A673 (cell line): ENCODE measurements at regions not wholly inside any gene's neighbourhood (a gene's known extent, or its start where the extent isn't known, plus 50 kb on each side); places are given as distances from the start of the nearest gene placed in this dataset.

Experiments used
- BruUV-seq: library from RNA; stranded (reverse); fragments of 400-500 nt; replicated peaks from 2 replicates; lab custom pipeline; 2021; lab: Mats Ljungman, UMichigan
- CTCF ChIA-PET: fragments of 300-600 bp; sonication (Branson Sonifier 250); formaldehyde crosslinking; loops from one replicate; lab custom pipeline; 2022; ENCODE audit warnings: antibody characterized with exemption; lab: Charles Lee
- POLR2A ChIA-PET: fragments of 300-600 bp; sonication (Branson Sonifier 250); formaldehyde crosslinking; loops from one replicate; lab custom pipeline; 2022; ENCODE audit warnings: antibody characterized with exemption; ENCODE audit not compliant: low non-redundant PET; lab: Charles Lee
- DNase-seq: peaks from one replicate; pipeline ENCODE4 v3.0.0-alpha.2; 2015; ENCODE audit warnings: low spot score
- H3K27ac ChIP-seq: fragments of 200-600 bp; sonication (generic); 2 replicates; pipeline ENCODE4 v1.5.1; 2016; ENCODE audit warnings: mixed run types, low read depth, mild to moderate bottlenecking, mixed read lengths, antibody characterized with exemption, low read length; ENCODE audit not compliant: poor library complexity, severe bottlenecking
- H3K27me3 ChIP-seq: fragments of 200-600 bp; sonication (generic); replicated peaks from 2 replicates; pipeline ENCODE4 v1.6.1; 2017; ENCODE audit warnings: mixed run types, low read depth, mild to moderate bottlenecking, mixed read lengths, antibody characterized with exemption, low read length; ENCODE audit not compliant: insufficient read depth, poor library complexity
- H3K36me3 ChIP-seq: fragments of 200-600 bp; sonication (generic); 2 replicates; pipeline ENCODE4 v1.6.1; 2016; ENCODE audit warnings: mixed run types, mild to moderate bottlenecking, mixed read lengths, antibody characterized with exemption, low read length; ENCODE audit not compliant: insufficient read depth, poor library complexity, severe bottlenecking
- H3K4me1 ChIP-seq: fragments of 200-600 bp; sonication (generic); 2 replicates; pipeline ENCODE4 v1.6.1; 2017; ENCODE audit warnings: mixed run types, mild to moderate bottlenecking, mixed read lengths, antibody characterized with exemption, low read length; ENCODE audit not compliant: insufficient read depth, poor library complexity, severe bottlenecking
- H3K4me3 ChIP-seq: fragments of 200-600 bp; sonication (generic); 2 replicates; pipeline ENCODE4 v1.5.1; 2016; ENCODE audit warnings: low read depth, mixed run types, mild to moderate bottlenecking, mixed read lengths, low read length; ENCODE audit not compliant: poor library complexity, severe bottlenecking
- H3K9me3 ChIP-seq: fragments of 200-600 bp; sonication (generic); 2 replicates; pipeline ENCODE4 v1.6.1; 2016; ENCODE audit warnings: mixed run types, low read depth, mild to moderate bottlenecking, mixed read lengths, antibody characterized with exemption, low read length; ENCODE audit not compliant: poor library complexity, severe bottlenecking
- EZH2 ChIP-seq: fragments of 200-600 bp; sonication (generic); IDR thresholded peaks from 2 replicates; pipeline ENCODE4 v1.6.1; 2017; ENCODE audit warnings: borderline replicate concordance, low read depth, mild to moderate bottlenecking, mixed read lengths, antibody characterized with exemption, low read length; ENCODE audit not compliant: poor library complexity, severe bottlenecking
- intact Hi-C: fragments of 100-400 bp; cut with micrococcal nuclease; formaldehyde crosslinking; loops from one replicate; pipeline ENCODE4 v1.10.0; 2022; ENCODE audit not compliant: unreplicated experiment
- TF ChIP-seq, protein P1 (sequence below): fragments of 300-800, 200-600 bp; sonication (generic); conservative IDR thresholded peaks from 2 replicates; pipeline ENCODE4 v1.5.1; 2017; ENCODE audit warnings: low read depth, mild to moderate bottlenecking, antibody characterized with exemption, low read length, moderate library complexity, mixed read lengths

DNA sequence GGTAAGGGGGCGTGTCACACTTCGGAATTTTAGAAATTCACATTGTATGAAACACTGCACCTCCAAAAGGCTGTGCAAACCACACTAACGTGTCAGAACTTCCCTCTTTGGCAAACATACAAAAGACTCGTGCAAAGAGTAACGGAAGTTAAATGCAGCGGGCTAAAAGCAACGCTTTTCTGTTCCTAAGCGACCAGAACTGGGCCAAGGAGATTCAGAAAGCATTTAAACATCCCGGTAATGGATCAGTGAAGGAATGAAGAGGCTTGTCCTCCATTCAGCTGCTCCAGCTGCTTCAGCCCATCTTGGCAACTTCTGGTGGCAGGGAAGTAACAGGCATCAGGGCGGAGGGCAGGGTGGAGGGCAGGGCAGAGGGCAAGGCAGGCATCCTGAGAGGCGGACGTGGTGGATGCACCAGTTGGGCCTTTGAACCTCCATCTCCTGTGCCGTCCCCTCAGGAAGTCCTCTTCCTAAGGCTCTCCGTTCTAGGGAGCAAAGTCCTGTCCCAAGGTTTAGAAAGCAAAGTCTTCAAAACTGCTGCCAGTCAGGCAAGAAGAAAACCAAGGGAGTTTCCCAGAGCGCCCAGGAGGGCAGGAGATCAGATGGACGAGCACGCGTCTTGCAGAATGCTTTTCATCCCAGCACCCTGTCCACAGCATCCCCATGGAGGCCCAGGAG lies 230.7 kb downstream of the ZNF516 start:
- Histone ChIP-seq H3K4me1 (peaks cover 7% of the 10 kb centered on the region), H3K27ac (no peak overlapping the region), H3K9me3 (no peaks in the 10 kb centered on the region), H3K36me3 (no peaks in the 10 kb centered on the region), H3K27me3 (no peaks in the 10 kb centered on the region), H3K4me3 (no peak overlapping the region)
- BruUV-seq, result no TSS peak
- TF ChIP-seq, protein P1, sequence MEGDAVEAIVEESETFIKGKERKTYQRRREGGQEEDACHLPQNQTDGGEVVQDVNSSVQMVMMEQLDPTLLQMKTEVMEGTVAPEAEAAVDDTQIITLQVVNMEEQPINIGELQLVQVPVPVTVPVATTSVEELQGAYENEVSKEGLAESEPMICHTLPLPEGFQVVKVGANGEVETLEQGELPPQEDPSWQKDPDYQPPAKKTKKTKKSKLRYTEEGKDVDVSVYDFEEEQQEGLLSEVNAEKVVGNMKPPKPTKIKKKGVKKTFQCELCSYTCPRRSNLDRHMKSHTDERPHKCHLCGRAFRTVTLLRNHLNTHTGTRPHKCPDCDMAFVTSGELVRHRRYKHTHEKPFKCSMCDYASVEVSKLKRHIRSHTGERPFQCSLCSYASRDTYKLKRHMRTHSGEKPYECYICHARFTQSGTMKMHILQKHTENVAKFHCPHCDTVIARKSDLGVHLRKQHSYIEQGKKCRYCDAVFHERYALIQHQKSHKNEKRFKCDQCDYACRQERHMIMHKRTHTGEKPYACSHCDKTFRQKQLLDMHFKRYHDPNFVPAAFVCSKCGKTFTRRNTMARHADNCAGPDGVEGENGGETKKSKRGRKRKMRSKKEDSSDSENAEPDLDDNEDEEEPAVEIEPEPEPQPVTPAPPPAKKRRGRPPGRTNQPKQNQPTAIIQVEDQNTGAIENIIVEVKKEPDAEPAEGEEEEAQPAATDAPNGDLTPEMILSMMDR, result no peak
- no peak for TF ChIP-seq EZH2
- intact Hi-C loops, result no loop called here
- CTCF ChIA-PET, result no interaction called here
- POLR2A ChIA-PET, result no interaction called here
- no peak for DNase-seq

DNA sequence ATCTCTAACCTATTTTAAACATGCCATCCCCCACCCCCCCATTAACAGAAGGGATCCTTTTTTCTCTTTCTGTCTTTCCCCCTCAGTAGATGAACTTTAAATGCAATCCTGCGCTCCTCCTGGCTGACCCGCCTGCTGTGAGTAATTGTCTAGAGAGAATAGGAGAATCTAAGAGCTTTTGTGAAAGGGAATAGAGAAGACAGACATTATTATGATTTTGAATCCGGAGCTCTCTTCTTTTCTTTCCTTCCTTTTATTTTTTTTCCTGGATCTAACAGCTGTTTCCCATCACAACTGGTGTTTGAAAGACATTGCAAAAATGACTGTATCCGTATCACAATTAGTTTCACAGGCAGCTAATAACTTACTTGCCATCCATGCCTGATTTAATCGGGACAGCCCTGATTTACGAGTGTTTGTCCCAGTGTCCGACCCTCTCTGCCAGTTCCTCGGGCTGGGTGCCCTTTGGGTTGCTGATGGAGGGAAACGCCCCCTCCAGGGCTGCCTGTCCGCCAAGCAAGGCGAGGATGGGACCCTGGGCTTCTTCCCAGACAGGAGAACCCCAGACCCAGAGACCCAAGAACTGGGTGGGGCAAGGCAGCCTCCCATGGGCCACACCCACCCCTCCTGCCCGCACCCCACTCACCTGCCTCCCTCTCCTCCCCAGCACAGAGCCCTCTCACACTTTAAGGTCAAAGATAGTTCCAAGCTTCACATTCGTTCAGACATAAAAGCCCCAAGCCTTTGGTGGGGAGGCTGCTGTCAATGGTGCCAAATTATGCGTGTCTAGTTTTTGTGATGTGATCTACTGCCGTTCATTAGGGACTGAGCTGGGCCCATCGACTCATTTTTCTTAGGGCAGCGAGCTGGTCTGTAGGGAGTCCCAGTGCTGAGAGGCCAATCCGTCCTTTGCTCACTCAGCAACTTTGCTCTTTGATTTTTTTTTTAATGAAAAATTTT lies 231.7 kb downstream of the ZNF516 start:
- CTCF ChIA-PET, result interaction anchor here (0.5 to 0.6 kb wide), 2 partner anchors 26 to 113 kb away, joined by 4 to 7 read pairs; no protein-coding TSS in a partner anchor

DNA sequence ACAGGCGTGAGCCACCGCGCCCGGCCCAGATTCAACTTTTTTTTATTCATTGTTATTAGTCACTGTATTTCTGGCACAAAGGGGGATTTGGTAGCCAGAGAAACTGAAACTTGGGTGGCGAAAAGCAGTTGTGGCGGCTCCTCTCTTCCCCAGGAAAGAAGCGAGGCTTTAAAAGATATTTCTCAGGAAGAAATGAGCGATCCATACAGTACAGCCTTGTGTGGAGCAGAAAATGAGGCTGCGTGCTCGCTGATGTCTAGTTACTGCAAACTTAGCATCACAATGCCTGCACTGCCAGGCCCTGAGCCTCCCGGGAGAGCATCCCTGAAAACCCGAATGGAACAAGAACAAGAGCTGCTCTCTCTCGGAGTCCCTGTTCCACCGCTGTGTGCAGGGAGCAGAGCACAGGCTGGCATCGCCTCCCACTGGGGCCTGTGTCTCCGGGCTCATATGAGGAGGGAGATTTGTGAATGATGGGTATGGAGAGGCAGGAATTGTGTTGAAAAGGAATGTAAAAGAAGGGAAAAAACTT lies 234.0 kb downstream of the ZNF516 start:
- DNase-seq, result no peak
- no peak overlapping the region for H3K4me3 ChIP-seq

More for the DNA sequence above, 231.7 kb downstream of the ZNF516 start:
- Histone ChIP-seq H3K4me3 (no peak overlapping the region), H3K27me3 (no peaks in the 10 kb centered on the region), H3K4me1 (peaks cover 7% of the 10 kb centered on the region), H3K27ac (no peak overlapping the region), H3K36me3 (no peaks in the 10 kb centered on the region), H3K9me3 (no peaks in the 10 kb centered on the region)
- intact Hi-C loops, result no loop called here
- DNase-seq, result peak; percentile 76
- POLR2A ChIA-PET, result no interaction called here
- TF ChIP-seq EZH2, result no peak
- TF ChIP-seq, protein P1, result no peak
- BruUV-seq, result no TSS peak

More for the DNA sequence above, 234.0 kb downstream of the ZNF516 start:
- Histone ChIP-seq H3K9me3 (no peaks in the 10 kb centered on the region), H3K27ac (no peak overlapping the region), H3K4me1 (peaks cover 7% of the 10 kb centered on the region), H3K36me3 (no peaks in the 10 kb centered on the region), H3K27me3 (no peaks in the 10 kb centered on the region)
- no TSS peak for BruUV-seq
- intact Hi-C loops, result no loop called here
- ChIA-PET CTCF (no interaction called here), POLR2A (no interaction called here)
- TF ChIP-seq, protein P1, result no peak
- no peak for TF ChIP-seq EZH2
